OCI-LY1 (cell line): ENCODE measurements at regions not wholly inside any gene's neighbourhood (a gene's known extent, or its start where the extent isn't known, plus 50 kb on each side); places are given as distances from the start of the nearest gene placed in this dataset.

Experiments
- CTCF ChIP-seq: fragments of 200-600 bp; sonication (generic), shearing (Covaris generic); IDR thresholded peaks from 2 replicates; pipeline ENCODE4 v1.5.1; 2017; ENCODE audit warnings: mild to moderate bottlenecking, antibody characterized with exemption, low read length, moderate library complexity, mixed read lengths
- EZH2 ChIP-seq: fragments of 200-600 bp; sonication (generic), shearing (Covaris generic); IDR thresholded peaks from 2 replicates; pipeline ENCODE4 v1.8.0; 2017; ENCODE audit warnings: borderline replicate concordance, mixed run types, mild to moderate bottlenecking, antibody characterized with exemption, low read length, moderate library complexity, mixed read lengths

DNA sequence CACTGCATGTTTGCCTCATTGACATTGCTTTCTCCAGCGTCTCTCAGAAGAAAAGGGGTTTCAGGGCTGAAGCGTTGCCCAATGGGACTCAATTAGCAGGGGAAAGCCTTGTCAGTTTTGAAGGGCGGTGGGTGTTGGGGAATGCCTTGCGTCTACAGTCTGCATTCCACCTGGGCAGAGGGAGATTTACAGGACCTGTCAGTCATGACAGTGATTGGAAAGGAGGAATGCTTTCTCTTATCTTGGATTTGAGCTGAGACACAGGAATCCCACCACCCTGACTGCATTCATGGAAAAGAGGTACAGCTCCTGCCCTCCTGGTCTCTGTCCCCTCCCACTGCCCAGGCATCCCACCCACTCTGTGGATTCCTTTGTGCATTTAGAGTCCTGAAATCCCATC is 123.9 kb downstream of the ACKR3 start:
- TF ChIP-seq CTCF = no peak
- no peak for TF ChIP-seq EZH2
